SK-N-SH treated with all-trans-retinoic acid at 6 μM for 48 hours (cell line): ENCODE measurements at regions not wholly inside any gene's neighbourhood (a gene's known extent, or its start where the extent isn't known, plus 50 kb on each side); places are given as distances from the start of the nearest gene placed in this dataset.

Experiments used
- ARNTL ChIP-seq: fragments of 450-650 bp; formaldehyde crosslinking; IDR thresholded peaks from 2 replicates; pipeline ENCODE4 v1.5.0; 2020; ENCODE audit warnings: low read depth, mild to moderate bottlenecking, moderate library complexity, borderline replicate concordance
- ISL1 ChIP-seq: fragments of 250-450 bp; sonication (Bioruptor Pico); IDR thresholded peaks from 2 replicates; pipeline ENCODE4 v2.1.2; 2022; ENCODE audit warnings: mild to moderate bottlenecking, moderate library complexity
- OSR1 ChIP-seq: fragments of 250-450 bp; sonication (Bioruptor Pico); IDR thresholded peaks from 2 replicates; pipeline ENCODE4 v1.8.0; 2022; ENCODE audit warnings: moderate library complexity, mild to moderate bottlenecking, inconsistent platforms
- PATZ1 ChIP-seq: fragments of 250-450 bp; sonication (Bioruptor Pico); IDR thresholded peaks from 2 replicates; pipeline ENCODE4 v1.8.0; 2020; ENCODE audit warnings: mild to moderate bottlenecking, moderate library complexity, borderline replicate concordance
- TCF4 ChIP-seq: fragments of 250-450 bp; sonication (Bioruptor Pico); IDR thresholded peaks from 2 replicates; pipeline ENCODE4 v1.8.0; 2021; ENCODE audit warnings: mild to moderate bottlenecking, moderate library complexity, borderline replicate concordance
- ZC3H10 ChIP-seq: fragments of 250-450 bp; sonication (Bioruptor Pico); IDR thresholded peaks from 2 replicates; pipeline ENCODE4 v1.5.1; 2021; ENCODE audit warnings: mild to moderate bottlenecking, moderate library complexity
- ZFP30 ChIP-seq: fragments of 450-650 bp; formaldehyde crosslinking; IDR thresholded peaks from 2 replicates; pipeline ENCODE4 v1.5.0; 2022; ENCODE audit warnings: mild to moderate bottlenecking, moderate library complexity
- ZNF70 ChIP-seq: fragments of 450-650 bp; formaldehyde crosslinking; IDR thresholded peaks from 2 replicates; pipeline ENCODE4 v1.5.0; 2020; ENCODE audit warnings: mild to moderate bottlenecking, moderate library complexity
- ZNF8 ChIP-seq: fragments of 450-650 bp; formaldehyde crosslinking; IDR thresholded peaks from 2 replicates; pipeline ENCODE4 v1.5.0; 2020; ENCODE audit warnings: mild to moderate bottlenecking, moderate library complexity
- TF ChIP-seq, protein P1 (sequence below): fragments of 250-450 bp; sonication (Bioruptor Pico); IDR thresholded peaks from 2 replicates; pipeline ENCODE4 v1.5.1; 2020; ENCODE audit warnings: low read depth, mild to moderate bottlenecking, moderate library complexity

DNA sequence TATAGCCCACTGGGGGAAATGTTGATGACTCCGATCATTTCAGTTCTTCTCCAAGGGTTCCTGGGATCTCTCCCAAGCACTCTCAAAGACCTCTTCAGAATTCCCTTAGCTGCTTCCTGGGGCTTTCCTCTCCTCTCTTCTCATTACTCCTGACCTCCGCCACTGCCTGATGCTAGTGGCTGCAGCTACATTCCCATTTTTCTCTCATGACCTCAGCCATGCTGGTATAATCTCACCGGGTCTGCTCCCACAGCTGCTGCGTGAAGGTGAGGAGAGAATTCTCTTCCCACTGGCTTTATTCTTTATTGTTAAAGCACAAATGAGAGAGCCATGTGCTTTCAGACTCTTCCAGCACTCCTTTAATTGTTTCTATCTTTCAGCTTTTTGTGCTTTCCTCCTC is 312.0 kb upstream of the ETAA1 start:
- no peak for TF ChIP-seq ZNF8 (CRISPR knock-in tag)
- no peak for TF ChIP-seq OSR1 (CRISPR knock-in tag)
- no peak for TF ChIP-seq PATZ1
- TF ChIP-seq ZNF70 (CRISPR knock-in tag): no peak
- TF ChIP-seq ARNTL: no peak
- TF ChIP-seq ISL1 (CRISPR knock-in tag): no peak
- no peak for TF ChIP-seq ZFP30
- TF ChIP-seq TCF4: no peak
- TF ChIP-seq ZC3H10 (CRISPR knock-in tag): no peak
- TF ChIP-seq, protein P1, sequence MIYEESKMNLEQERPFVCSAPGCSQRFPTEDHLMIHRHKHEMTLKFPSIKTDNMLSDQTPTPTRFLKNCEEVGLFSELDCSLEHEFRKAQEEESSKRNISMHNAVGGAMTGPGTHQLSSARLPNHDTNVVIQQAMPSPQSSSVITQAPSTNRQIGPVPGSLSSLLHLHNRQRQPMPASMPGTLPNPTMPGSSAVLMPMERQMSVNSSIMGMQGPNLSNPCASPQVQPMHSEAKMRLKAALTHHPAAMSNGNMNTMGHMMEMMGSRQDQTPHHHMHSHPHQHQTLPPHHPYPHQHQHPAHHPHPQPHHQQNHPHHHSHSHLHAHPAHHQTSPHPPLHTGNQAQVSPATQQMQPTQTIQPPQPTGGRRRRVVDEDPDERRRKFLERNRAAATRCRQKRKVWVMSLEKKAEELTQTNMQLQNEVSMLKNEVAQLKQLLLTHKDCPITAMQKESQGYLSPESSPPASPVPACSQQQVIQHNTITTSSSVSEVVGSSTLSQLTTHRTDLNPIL: no peak
